MM.1S (cell line): ENCODE measurements at regions not wholly inside any gene's neighbourhood (a gene's known extent, or its start where the extent isn't known, plus 50 kb on each side); places are given as distances from the start of the nearest gene placed in this dataset.

Experiments used
- CTCF ChIP-seq: fragments of 300-600 bp; sonication (generic); IDR thresholded peaks from 2 replicates; pipeline ENCODE4 v1.5.1; 2016; ENCODE audit warnings: antibody characterized with exemption, low read length, mixed read lengths
- EZH2 ChIP-seq: fragments of 300-600 bp; sonication (generic); optimal IDR thresholded peaks from 2 replicates; pipeline ENCODE3; 2017; ENCODE audit warnings: low read depth, mild to moderate bottlenecking, antibody characterized with exemption, low read length, mixed read lengths
- EZH2phosphoT487 ChIP-seq: fragments of 300-600 bp; sonication (generic); IDR thresholded peaks from 2 replicates; pipeline ENCODE4 v1.6.1; 2018; ENCODE audit warnings: antibody characterized with exemption, low read length

- no peak for TF ChIP-seq CTCF
- TF ChIP-seq EZH2: no peak
- no peak for TF ChIP-seq EZH2phosphoT487
Measured at GRCh38 chr16:55941552-55941951, 66.4 kb upstream of the CES5A start.
